ENCODE measurements at regions not wholly inside any gene's neighbourhood (a gene's known extent, or its start where the extent isn't known, plus 50 kb on each side); places are given as distances from the start of the nearest gene placed in this dataset.

DNA sequence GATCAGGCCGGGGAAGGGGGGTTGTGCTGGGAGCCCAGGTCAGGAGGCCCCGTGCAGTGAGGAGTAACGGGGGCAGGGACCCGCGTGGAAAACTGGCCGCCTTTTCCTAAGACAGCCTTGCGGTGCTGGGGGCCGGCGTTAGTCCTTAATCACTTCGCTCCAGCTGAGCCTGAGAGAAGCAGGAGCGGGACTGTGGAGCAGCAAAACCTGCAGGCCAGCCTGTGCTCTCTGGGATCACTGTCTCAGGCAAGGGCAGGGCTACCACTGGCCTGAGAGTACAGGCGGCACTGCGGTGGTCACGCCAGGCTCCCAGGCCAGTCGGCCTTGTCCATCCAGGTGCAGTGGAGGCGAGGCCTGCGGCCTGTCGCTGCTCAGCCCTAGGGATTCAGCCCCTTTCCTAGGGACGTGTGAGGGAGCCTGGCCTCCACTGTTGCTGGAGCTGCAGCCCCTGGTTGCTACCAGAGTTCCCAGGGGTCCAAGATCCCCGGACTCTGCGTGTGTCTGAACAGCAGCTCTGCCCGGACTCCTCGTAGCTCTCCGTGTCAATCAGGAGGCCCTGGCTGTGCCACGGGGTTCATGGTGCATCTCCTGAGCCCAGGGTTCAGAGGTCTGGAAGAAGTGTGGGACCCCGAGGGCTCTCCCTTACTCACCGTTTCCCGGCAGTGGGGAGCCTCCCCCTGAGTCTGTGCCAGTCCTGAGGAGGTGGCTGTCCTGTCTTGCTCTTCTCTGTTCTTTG is 2141.7 kb upstream of the TENM3 start:
- DNase-seq = no peak

DNA sequence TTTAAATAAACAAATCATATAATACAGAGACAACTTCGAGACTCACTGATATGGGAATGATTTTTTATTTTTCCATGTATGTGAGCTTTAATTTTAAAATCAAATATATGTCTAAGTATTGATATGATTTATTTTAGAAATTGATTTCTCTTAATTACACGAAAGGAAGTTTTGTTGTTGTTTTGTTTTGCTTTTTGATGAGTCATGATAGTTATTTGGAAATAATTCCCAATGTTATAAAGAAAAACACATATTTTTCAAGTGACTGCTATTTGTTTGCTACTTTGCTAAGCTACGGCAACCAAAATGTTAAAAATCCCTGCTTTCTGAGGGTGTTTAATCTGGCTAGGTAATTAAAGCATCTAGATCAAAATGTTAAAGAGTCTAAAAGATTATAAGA is 2139.4 kb upstream of the TENM3 start:
- DNase-seq = no peak

DNA sequence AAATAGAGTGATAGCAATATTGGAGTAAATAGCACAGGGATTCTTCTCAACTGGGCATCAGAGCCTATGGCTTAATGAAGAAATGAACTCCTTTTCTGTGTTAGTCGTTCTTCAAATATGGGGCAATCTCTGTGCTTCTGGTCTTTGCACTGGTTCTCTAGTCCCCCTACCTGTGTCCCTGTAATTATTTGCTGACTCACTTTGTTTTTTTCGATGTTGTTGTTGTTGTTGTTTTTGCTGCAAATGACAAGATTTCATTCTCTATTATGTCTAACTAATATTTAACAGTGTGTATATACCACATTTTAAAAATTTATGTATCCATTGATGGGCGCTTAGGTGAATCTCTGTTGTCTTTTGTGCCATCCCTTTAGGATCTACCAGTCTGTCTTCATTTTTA is 2137.8 kb upstream of the TENM3 start:
- DNase-seq = no peak

DNA sequence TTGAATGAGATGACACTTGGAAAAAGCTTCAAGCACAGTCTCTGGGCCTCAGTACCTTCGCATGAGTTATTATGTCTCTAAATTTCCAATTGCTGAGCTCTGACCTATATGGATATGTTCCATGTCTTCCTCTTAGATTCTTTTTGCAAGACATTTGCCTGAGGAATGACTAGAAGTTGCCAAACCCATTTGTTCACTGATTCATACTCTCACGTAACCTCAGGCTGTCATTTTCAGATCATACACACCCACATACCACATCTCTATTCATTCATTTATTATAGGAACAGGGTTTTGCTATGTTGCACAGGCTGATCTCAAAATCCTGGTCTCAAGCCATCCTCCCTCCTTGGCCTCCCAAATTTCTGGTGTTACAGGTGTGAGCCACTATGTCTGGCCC is 2137.1 kb upstream of the TENM3 start:
- no peak for DNase-seq

DNA sequence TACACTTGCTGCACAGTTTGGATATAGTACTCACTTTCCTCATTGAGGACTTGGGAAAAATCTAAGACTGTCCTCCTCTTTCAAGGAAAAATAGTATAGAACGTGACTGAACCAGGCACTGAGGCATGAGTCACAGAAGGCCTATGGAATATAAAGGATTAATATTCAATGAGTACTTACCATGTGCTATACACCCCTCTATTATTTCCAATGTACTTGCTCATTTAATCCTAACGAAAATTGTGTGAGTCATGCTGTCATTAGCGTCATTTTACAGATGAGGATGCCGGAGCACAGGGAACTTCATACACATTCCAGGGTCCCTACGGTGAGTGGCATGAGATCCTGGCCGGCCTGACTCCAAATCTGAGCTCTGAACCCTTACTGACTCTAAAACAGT is 2136.2 kb upstream of the TENM3 start:
- no peak for DNase-seq

DNA sequence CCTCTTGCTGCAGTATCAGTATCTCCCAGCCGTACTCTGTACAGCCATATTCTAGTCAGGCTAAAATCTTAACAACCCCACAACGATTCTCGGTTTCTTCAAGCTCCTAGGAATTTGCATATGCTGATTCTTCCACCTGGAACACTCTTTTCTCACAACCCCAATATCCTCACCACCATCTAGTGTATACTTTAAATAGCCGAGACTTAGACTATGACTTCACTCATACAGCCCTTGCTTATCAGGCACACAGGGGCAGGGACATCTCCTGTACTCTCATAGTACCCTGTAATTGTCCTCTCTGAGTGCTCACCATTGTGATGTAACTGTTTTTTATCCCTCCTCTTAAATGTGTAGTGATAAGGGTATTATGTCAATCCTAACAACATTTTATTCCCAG is 2126.4 kb upstream of the TENM3 start:
- no peak for DNase-seq

DNA sequence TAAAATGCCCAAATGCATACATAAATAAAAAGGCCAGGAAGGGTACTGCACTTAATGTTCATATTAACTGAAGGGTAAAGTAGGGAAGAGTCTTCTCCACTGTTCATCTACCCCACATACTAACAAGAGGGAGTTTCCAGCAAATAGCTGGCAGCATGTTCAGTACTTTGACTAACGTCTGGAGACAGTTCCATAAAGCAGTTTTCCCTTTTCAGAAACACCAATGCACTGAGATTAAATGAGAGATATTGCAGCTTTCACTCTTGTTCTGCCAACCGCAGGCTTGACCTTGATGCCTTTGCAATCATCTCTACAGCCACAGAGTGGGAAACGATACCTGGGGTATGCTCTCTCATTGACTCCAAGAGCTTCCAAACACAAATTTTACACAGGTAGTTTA is 2123.1 kb upstream of the TENM3 start:
- DNase-seq = no peak

DNA sequence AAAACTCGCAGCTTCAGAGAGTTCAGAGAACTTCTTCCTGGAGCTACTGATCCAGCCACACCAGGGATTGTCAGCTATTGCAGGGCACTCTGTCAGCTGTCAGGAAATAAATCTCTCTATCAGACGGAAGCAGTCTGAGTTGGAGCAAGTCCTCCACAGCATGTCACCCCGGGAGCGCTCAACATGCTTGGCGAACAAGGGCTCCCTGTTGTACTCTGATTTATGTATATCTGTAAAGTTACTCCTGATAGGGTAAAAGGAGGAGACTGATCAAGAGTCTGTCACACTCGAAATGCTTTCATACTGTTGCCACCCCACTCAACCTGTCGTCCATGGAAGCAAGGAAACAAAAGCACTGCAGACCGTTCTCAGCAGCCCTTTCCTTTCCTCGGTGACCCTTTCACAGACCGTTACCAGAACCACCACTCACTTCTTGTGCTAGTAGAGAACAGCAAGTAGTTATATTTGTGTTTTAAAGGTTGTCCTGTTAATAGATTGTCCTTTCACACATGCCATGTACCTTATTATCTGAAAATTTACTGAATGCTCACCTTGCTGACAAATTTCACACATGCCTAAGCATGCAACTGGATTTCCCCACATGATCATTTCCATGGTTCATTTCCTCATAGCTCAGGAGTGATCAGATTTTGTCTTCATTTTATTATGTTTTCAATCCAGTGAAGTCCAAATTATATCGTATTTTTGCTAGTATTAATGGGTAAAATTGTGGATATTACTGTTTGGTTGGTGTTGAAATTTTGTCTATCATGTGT is 2108.9 kb upstream of the TENM3 start:
- no peak for DNase-seq

DNA sequence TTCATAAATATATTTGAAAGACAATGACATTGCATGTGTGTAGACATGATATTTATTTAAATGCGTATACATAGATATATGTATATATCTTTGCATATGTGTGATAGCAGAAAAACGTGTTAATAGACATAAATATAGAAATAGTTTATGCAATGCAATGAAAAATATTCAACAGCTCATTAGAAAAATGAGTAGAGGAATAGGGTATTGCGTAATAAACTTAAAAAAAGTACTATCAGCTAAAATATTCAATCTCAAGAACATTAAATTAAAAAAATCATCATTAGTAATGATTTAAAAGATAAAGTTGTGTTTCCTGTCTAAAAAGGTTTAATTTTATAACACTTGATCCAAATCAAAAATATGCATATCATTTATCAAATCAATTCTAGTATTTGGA is 2101.5 kb upstream of the TENM3 start:
- DNase-seq = no peak

DNA sequence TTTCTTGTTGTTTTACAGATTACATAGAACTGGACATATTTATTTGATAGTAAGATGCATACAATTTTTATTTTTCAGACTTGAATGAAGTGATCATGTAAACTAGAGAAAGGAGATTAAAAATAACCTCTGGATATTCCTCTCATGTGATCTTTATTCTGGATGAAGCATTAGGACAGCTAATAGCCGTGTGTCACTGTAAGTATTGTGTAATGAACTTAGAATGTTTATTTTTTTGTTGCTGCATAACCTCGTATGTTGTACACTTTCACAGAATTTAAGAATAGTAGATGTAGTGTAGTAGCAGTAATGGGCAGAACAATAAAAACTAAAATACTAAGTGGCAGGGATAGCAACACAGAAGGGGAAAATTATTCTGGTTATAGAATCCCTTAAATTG is 2094.5 kb upstream of the TENM3 start:
- no peak for DNase-seq

DNA sequence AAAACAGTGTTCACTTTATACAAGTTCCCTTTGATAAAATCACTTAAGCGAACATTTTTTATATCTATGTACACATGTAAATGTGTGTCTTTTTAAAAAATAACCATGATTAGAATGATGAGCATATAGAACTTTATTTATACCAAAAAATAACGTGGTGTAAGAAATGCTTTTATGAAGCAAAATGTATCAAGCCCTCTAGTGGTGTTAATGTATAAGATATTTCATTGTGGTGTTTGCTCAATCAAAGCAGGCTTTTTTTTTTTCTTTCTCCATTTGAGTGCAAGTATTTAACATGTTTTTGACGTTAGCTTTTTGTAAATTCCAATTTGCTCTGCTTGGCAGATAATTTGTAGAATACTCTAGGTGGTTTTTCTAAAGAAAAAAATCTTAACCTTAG is 2092.4 kb upstream of the TENM3 start:
- DNase-seq = no peak

DNA sequence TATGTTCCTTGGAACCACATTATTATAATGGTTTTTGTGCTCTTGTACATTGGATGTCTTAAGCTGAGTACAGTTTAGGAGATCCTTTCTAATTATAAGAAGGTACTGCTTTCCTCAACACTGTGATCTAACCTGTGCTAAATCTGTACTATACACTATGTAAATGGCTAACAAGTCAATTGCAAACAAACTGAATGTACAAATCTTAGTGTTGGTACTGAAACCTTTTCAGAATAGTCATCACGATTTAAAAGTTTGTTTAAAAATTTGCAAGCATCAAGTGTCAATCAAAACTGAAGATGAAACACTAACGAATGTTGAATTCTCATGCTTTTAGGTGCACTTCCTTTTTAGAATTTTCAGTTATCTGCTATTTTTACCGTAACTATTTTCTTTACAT is 2090.4 kb upstream of the TENM3 start:
- no peak for DNase-seq

DNA sequence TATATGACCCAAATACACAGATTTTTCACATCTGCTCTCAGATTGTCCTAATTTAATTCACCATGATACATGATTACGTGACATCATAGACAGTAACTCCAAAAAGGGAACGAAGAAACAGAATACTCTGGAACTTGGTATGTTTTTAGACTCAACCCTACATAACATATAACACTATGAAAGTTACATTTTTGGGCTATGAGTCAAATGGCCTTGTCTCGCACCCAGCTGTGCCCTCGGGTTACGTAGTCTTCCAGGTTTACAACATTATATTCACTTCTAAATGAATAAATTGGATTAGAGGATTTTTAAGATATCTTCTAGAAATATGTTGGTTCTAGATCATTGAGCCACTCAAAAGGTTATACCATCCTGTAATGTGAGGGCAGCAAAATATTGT is 2089.6 kb upstream of the TENM3 start:
- DNase-seq = no peak

DNA sequence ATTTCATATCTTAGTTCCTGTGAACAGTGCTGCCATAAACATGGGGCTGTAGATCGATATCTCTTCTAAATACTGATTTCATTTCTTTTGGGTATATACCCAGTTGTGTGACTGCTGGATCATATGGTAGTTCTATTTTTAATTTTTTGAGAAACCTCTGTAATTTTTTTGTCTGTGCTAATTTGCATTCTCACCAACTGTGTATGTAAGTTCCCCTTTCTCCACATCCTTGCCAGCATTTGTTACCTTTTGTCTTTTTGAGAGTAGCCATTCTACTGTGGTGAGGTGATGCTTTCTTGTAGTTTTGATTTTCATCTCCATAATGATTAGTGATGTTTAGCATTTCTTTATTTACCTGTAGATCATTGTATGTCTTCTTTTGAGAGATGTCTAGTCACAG is 2086.5 kb upstream of the TENM3 start:
- DNase-seq = no peak

DNA sequence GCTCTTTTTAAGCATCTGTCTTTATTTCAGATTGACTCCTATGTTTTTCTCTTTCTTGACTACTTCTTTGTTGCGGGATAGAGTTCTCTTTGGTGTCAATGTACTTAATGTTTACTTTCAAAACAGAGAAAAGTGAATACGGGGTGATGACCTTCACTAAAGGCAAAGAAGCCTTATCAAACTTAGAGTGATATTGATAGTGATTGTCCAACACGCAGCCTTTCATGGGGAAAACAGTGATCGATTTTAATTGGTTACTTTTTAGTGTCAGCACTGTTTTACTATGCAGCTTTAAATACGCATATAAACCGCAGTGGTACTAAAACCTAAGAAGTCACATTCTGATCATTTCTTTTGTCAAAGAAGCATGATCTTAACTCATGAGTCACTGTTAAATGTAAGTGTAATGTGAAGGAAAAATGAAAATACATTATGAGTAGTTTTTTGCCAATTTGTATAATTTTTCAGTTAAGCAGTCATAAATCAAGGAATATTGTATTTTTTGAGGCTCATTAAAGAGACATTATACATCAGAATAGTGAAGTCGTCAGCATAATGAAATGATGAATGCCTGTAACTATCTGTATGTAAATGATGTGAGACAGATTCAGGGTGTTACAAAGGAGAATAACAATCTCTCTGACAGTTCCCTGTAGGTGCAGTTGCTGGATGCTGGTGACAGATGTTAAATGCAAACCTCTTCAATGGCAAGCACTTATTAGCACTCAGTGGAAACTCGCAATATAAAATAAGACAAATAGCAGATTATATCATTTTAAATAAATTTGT is 2082.8 kb upstream of the TENM3 start:
- DNase-seq = no peak

DNA sequence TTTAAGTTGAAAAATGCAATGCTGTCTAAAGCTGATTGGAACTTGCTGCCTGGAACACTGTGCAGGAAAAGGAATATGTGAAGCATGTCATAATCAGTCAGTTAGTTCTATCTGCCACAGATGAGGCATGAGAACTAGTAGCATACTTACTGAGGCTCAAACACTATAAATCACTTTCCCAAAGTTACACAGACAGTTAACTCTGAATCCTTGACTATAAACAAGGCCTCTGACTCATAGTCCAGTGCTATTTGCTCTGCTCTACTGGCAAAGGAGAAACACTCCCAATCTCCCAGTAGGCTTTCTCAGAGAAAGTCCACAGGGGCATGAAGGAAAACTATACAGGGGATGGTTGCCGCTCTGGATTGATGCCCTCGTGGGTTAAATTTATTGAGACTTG is 2078.4 kb upstream of the TENM3 start:
- no peak for DNase-seq

DNA sequence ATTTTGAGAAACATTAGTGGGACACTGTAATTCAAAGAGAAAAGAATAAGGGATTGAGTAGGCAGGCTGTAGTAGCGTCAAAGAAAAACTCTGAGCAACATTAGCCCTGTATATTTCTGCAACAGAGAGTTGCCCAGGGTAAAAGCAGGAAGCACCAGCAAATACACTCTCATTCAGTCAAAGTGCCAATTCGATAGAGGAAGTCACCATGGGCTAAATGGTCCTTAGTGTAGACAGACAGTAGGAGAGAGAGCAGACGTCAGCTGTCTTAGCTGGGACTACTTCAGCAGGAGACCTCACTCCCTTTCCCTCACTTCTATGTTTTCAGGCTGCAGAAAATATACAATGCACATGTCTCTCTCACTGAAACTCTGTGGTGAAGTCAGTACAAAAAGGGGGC is 2073.8 kb upstream of the TENM3 start:
- no peak for DNase-seq

DNA sequence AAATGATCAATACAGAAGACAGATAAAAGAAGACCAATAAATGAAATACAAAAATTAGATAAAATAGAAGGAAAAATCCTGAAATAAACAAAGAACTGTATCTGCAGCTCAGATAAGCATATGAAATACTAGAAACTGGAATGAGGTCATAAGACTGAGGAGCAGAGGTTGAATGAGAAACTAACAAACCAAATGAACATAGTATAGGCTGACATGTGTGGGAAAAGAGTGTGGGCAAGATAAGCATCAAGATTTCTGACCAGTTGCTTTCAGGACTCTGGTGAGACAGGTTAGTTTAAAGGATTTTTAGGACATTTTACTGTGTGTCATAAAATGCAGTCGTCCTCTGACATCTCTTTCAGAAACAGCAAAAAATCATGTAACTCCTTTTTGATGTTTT is 2073.2 kb upstream of the TENM3 start:
- DNase-seq = no peak

DNA sequence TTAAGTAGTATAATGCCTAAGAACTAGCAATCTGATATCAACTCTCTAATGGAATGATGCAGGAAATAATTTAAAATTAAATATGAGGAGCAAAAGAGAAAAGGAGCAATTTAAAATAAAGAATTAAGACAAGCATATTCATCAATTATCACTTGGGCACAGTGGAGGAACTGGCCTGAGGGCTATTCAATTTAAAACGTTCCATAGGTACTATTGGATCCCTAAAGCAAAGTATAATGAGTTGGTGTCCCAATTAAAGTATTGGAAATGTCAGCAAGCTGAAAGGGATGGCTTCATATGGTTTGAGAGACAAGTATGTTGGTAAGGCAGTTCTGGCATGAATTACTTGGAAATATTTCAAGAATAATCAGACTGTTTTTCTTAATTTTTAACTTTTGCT is 2064.1 kb upstream of the TENM3 start:
- no peak for DNase-seq

DNA sequence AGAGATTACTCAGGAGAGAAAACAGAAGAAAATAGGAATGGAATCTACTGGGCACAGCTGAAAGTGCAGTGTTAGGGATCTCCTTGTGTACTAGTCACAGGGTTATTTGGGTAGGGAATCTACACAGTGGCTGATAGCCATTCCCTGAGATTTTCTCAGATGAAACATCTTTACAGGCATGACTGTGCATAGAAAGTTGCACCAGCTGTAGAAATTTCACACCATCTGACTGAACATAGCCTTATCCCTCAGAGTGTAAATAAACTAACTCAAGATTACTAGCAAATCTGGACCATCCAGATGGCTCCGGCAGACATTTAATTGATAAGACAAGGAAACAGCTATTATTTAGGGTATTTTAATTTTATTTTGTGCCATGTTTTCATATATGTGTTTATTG is 2053.5 kb upstream of the TENM3 start:
- DNase-seq = no peak

DNA sequence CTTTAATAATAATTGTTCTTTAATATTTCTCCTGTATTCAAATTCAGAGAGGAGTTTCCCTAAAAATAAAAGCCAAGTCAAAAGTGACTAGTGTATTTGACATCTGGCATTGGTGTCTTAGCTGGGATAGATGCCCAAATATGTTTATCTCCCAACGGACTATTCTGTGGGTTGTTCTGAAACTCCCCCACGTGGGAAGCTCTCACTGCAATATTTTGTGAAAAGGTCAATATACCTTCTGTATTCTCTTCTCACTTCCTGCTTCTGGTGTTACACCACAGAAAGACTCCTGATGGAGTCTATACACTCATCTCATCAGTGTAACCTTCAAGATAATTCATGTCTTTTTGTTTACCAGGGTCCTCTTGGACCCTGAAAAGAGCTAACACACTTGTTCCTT is 2052.8 kb upstream of the TENM3 start:
- DNase-seq = no peak

DNA sequence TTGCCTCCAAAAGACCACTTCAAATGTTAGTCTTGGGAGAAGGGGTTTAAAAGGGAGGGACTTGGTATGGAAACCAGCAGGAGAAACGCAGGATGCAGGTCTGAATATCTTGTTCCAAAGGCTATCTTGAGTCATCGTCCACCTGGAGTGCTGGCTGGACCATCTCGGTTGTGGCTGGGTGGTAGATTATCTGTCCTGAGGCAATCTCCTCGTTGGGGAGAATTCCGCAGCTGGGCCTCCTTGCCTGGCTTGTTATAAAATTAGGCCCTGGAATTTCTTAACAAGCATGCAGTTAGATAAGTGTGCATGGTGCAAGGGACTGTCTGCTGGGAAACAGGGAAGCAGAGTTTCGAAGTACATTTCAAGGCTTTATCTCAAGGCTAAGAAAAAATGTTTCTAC is 2045.7 kb upstream of the TENM3 start:
- DNase-seq = no peak

DNA sequence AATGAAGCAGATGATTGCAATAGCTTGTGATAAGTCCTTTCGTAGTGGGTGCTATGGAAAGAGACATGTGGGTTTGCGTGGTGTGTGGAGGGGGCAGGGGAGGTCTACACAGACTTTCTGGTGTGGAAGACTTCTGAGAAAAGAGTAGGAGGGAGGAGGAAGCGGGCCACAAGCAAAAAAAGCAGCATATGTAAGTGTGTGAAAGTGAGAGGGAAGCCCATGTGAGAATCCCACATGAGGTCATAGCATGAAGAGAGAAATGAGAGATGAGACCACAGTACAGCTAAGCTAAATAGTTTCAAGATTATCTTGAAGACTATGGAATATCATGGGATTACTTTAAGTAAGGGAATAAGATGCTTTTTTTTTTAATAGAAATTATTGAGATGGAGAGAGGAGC is 2039.9 kb upstream of the TENM3 start:
- DNase-seq = no peak

DNA sequence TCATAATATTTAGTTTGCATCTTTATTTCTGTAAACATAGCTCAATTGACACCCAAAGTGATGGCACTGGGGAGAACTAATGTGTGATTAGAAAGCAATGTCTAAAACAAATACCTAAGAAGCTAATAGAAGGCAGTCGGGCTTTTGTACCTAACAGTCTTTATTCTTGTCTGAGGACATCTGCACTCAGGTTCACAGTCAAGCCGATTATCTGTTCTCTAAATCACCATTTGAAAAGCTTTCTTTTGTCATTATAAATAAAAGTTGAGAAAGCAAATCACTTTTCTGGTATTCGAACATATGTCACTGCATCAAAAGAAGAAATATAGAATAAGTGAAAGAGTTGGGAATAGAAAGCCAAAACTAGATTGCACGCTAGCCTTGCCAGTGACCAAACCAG is 2037.9 kb upstream of the TENM3 start:
- no peak for DNase-seq

Data from activated T-cell treated with anti-CD3 and anti-CD28 coated beads, Interleukin-2, amount 50 U/mL, for 1 hour (primary cell).